ENCODE measurements at regions not wholly inside any gene's neighbourhood (a gene's known extent, or its start where the extent isn't known, plus 50 kb on each side); places are given as distances from the start of the nearest gene placed in this dataset.

- no peak overlapping the region for H3K4me3 ChIP-seq (ENCODE audit: low read depth, low read length)
- TF ChIP-seq, protein P1, sequence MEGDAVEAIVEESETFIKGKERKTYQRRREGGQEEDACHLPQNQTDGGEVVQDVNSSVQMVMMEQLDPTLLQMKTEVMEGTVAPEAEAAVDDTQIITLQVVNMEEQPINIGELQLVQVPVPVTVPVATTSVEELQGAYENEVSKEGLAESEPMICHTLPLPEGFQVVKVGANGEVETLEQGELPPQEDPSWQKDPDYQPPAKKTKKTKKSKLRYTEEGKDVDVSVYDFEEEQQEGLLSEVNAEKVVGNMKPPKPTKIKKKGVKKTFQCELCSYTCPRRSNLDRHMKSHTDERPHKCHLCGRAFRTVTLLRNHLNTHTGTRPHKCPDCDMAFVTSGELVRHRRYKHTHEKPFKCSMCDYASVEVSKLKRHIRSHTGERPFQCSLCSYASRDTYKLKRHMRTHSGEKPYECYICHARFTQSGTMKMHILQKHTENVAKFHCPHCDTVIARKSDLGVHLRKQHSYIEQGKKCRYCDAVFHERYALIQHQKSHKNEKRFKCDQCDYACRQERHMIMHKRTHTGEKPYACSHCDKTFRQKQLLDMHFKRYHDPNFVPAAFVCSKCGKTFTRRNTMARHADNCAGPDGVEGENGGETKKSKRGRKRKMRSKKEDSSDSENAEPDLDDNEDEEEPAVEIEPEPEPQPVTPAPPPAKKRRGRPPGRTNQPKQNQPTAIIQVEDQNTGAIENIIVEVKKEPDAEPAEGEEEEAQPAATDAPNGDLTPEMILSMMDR (IDR thresholded peaks at IDR 0.05; ENCODE audit: insufficient read depth, low read depth, low read length, missing control alignments), result no peak
- DNase-seq (ENCODE audit: low read depth), result no peak
Measured at GRCh38 chr7:114100810-114101209, 182.0 kb upstream of the PPP1R3A start.

GRCh38 chr7:114099337-114099736 is 180.5 kb upstream of the PPP1R3A start:
- DNase-seq (ENCODE audit: low read depth), result no peak
- TF ChIP-seq, protein P1 (IDR thresholded peaks at IDR 0.05; ENCODE audit: insufficient read depth, low read depth, low read length, missing control alignments), result no peak
- no peak overlapping the region for H3K4me3 ChIP-seq (ENCODE audit: low read depth, low read length)

DNA sequence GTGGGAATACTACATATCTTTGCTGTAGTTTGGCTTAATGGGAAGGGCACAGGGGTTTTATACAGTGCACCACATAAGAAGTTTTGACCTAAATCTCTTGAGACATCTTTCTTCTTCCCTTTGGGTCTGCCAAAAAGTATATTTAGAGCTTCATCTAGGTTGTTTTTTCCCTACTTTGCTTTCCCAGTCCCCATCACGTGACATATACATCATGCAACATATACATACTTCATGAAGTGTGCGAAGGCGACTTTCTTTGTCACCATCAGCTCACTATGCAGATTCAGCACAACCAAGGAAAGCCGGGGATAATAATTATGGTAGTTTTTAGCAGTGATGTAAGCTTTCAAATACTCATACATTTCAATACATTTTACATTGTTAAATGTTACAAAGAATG is 177.1 kb upstream of the PPP1R3A start:
- TF ChIP-seq, protein P1 (IDR thresholded peaks at IDR 0.05; ENCODE audit: insufficient read depth, low read depth, low read length, missing control alignments), result no peak
- no peak for DNase-seq (ENCODE audit: low read depth)
- H3K4me3 ChIP-seq (ENCODE audit: low read depth, low read length), result no peak overlapping the region

- DNase-seq (ENCODE audit: low read depth), result no peak
- H3K4me3 ChIP-seq (ENCODE audit: low read depth, low read length), result no peak overlapping the region
- TF ChIP-seq, protein P1 (IDR thresholded peaks at IDR 0.05; ENCODE audit: insufficient read depth, low read depth, low read length, missing control alignments), result no peak
Measured at GRCh38 chr7:114088470-114088940, 169.7 kb upstream of the PPP1R3A start.

DNA sequence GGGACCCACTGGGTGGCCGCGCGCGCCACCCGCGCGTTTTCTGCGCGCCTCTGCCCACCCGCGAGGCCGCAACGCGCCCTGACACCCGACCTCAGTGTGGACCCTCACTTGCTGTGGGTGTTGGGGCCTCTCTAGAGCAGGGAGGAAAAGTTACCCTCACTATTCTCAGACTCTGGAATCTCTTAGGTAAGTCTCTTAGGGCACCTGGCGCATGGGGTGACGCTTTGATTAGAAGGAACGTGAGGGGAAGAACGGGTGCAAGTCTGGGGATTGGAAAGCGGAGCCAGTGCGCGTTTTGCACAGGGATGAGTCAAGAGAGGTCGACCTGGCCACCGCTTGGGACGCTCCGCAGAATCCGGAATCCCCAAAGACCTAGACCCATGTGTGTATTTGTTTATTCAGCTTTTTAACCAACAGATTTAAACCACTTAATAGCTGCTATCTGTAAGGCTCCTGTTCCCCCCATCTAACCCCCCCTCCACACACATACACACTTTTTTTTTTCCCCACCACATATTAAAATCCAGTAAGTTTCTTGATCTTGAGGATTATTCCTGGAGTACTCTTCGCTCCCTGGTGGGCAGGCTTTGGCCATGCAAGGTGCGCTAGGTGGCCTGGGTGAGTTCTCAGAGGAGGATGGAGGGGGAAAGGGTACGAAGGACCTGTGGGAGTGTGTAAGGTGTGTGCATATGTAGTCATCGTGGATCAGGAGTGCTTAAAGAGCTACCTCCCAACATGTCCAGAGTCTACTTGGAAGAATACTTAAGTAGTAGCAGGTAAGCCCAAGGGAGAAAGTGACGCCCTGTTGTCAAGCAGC is 169.1 kb upstream of the PPP1R3A start:
- TF ChIP-seq, protein P1 (IDR thresholded peaks at IDR 0.05; ENCODE audit: insufficient read depth, low read depth, low read length, missing control alignments), result no peak
- no peak overlapping the region for H3K4me3 ChIP-seq (ENCODE audit: low read depth, low read length)
- DNase-seq (ENCODE audit: low read depth), result no peak

DNA sequence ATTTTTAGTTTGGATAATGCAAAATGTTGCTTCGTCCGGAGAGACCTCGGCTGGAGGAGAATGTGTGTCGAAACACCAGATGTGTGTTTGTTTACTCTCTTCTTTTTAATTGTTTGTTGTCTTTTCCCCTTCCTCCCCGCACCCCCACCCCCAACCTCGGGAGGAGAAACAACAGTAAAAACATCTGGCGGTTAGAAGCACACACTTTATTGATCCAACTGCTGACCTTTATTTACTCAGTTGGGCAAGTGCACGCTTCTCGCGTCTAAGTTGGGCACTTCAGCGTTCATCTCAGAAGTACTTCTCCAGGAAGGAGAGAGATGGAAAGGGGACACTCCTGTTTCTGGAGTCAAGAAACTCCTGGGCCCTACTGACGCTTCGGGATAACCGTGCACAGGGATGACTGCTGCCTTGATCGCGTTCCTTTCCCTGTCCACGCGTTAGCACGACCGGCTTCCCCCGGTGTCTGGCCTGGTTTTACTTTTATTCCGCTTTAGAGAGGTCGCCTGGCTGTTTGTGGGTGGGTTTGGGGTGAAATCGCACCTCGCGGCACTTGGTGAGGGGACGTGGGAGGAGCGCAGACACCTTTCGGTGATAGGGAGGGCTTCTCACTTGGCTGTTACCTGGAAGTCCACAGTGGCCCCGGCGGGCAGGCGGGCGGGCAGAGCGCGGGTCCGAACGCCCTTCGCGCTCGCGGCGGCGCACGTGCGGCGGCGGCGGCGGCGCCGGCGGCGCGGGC is 168.3 kb upstream of the PPP1R3A start:
- DNase-seq (ENCODE audit: low read depth), result no peak
- peak overlapping the region; percentile 87 for H3K4me3 ChIP-seq (ENCODE audit: low read depth, low read length)
- TF ChIP-seq, protein P1 (IDR thresholded peaks at IDR 0.05; ENCODE audit: insufficient read depth, low read depth, low read length, missing control alignments), result no peak

All from GM12865 (cell line).